ENCODE measurements at regions not wholly inside any gene's neighbourhood (a gene's known extent, or its start where the extent isn't known, plus 50 kb on each side); places are given as distances from the start of the nearest gene placed in this dataset.

GRCh38 chr14:35474323-35474722 is 59.6 kb upstream of the INSM2 start:
- TF ChIP-seq POLR2AphosphoS5 (IDR thresholded peaks at IDR 0.05): no peak
- TF ChIP-seq, protein P1, sequence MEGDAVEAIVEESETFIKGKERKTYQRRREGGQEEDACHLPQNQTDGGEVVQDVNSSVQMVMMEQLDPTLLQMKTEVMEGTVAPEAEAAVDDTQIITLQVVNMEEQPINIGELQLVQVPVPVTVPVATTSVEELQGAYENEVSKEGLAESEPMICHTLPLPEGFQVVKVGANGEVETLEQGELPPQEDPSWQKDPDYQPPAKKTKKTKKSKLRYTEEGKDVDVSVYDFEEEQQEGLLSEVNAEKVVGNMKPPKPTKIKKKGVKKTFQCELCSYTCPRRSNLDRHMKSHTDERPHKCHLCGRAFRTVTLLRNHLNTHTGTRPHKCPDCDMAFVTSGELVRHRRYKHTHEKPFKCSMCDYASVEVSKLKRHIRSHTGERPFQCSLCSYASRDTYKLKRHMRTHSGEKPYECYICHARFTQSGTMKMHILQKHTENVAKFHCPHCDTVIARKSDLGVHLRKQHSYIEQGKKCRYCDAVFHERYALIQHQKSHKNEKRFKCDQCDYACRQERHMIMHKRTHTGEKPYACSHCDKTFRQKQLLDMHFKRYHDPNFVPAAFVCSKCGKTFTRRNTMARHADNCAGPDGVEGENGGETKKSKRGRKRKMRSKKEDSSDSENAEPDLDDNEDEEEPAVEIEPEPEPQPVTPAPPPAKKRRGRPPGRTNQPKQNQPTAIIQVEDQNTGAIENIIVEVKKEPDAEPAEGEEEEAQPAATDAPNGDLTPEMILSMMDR (IDR thresholded peaks at IDR 0.05): no peak
